ENCODE measurements at regions not wholly inside any gene's neighbourhood (a gene's known extent, or its start where the extent isn't known, plus 50 kb on each side); places are given as distances from the start of the nearest gene placed in this dataset.

DNA sequence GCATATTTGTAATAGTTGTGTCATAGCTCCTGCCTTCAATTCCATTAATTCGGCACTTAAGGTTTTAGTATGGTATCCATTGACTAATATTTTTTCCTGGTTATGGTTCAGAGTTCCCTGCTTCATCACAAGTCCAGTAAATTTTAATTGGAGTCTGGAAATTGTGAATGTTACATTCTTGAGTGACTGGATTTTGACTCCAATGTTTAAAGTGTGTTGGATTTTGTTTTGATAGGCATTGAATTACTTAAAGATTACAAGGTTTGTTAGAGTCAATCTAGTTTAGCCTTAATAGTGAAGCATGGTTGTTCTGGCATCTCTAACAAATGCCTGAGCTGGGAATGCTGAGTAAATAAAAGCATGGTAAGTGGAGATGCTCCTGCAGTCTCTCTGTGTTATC lies 326.6 kb upstream of the IGFBP3 start:
- 100% methylated on average over 1 of the region's 1 CpG; no CpG with 5 or more reads in 1 of the 2 experiments for WGBS, 2 experiments (ENCODE audit: extremely low coverage in 1 of 2, insufficient coverage in 1 of 2, insufficient read length in 1 of 2, insufficient replicate concordance in 2 of 2, low coverage in 1 of 2, low lambda C conversion rate in 2 of 2, missing lambda C conversion rate in 1 of 2)
- H3K27me3 ChIP-seq (replicated peaks in 1 of 4; ENCODE audit: control insufficient read depth in 3 of 4, extremely low read depth in 1 of 4, insufficient read depth in 3 of 4, low read length in 3 of 4) = no peaks in the 10 kb centered on the region
- no peak overlapping the region for H3K56ac ChIP-seq (replicated peaks; ENCODE audit: insufficient read length, low read depth, low read length)
- peaks cover 0 to 2% (median 0%) of the 10 kb centered on the region in 4 experiments; a peak in 2 of 7 replicates for H3K4me1 ChIP-seq (replicated peaks in 1 of 4; ENCODE audit: control insufficient read depth in 3 of 4, insufficient read depth in 4 of 4, low read length in 3 of 4)
- no peaks in the 10 kb centered on the region for H3K23me2 ChIP-seq (ENCODE audit: low read depth, low read length)
- ChIA-PET CTCF (ENCODE audit: partially characterized antibody) (interaction anchor here (1.0 kb wide), 1 partner anchor 132 kb away, joined by 4 read pairs; no protein-coding TSS in a partner anchor), POLR2A (ENCODE audit: partially characterized antibody) (no interaction called here)
- H3K9ac ChIP-seq (replicated peaks in 1 of 4; ENCODE audit: extremely low read depth in 1 of 4, low read depth in 3 of 4, low read length in 3 of 4) = no peak overlapping the region
- H2BK15ac ChIP-seq (ENCODE audit: low read length) = no peak overlapping the region
- FAIRE-seq = no peak
- no peak overlapping the region for H2BK120ac ChIP-seq (replicated peaks; ENCODE audit: low read depth, low read length)
- H3K79me1 ChIP-seq (ENCODE audit: low read depth, low read length) = no peaks in the 10 kb centered on the region
- no peak overlapping the region for H4K8ac ChIP-seq (ENCODE audit: extremely low read depth, insufficient read depth, low read length)
- no peak overlapping the region for H3K4ac ChIP-seq (replicated peaks; ENCODE audit: insufficient read length, low read depth, low read length)
- no peak overlapping the region for H3K14ac ChIP-seq (ENCODE audit: insufficient read length)
- 0 out of 4 replicates have a peak, but pooled peaks cover 0 to 3% of the 10 kb centered on the region in 2 experiments for H3K9me3 ChIP-seq (ENCODE audit: insufficient read depth in 2 of 2, low read depth in 1 of 2, low read length in 1 of 2)
- no peak overlapping the region for H2AFZ ChIP-seq (ENCODE audit: low read length)
- H2BK5ac ChIP-seq (ENCODE audit: low read depth, low read length) = no peak overlapping the region
- H4K91ac ChIP-seq (replicated peaks; ENCODE audit: insufficient read length, low read length) = no peak overlapping the region
- no peak overlapping the region for H4K5ac ChIP-seq (ENCODE audit: insufficient read length, low read depth, low read length)
- H3K79me2 ChIP-seq (ENCODE audit: control insufficient read depth in 1 of 2, insufficient read depth in 2 of 2, low read length in 2 of 2) = no peaks in the 10 kb centered on the region
- H3K4me3 ChIP-seq (ENCODE audit: extremely low read depth in 1 of 4, insufficient read depth in 2 of 4, low read depth in 3 of 4, low read length in 4 of 4) = no peak overlapping the region
- no peak for DNase-seq (ENCODE audit: low read depth in 1 of 2, low spot score in 2 of 2)
- no peak overlapping the region for H3K27ac ChIP-seq (ENCODE audit: low read depth, low read length)
- H2AK5ac ChIP-seq (ENCODE audit: low read depth, low read length) = no peak overlapping the region
- no peak overlapping the region for H2BK12ac ChIP-seq (ENCODE audit: low read depth, low read length)
- H2BK20ac ChIP-seq (ENCODE audit: low read length) = no peak overlapping the region
- no peaks in the 10 kb centered on the region for H4K20me1 ChIP-seq (replicated peaks in 1 of 2; ENCODE audit: control insufficient read depth in 1 of 2, insufficient read depth in 2 of 2, low read length in 2 of 2)
- H3K18ac ChIP-seq (ENCODE audit: extremely low read depth, low read length) = no peak overlapping the region
- no peak overlapping the region for H3K23ac ChIP-seq (ENCODE audit: insufficient read length)
- H3K36me3 ChIP-seq (ENCODE audit: control insufficient read depth in 2 of 4, insufficient read depth in 4 of 4, low read length in 3 of 4) = no peaks in the 10 kb centered on the region
- no peak overlapping the region for H3K4me2 ChIP-seq (ENCODE audit: insufficient read depth in 1 of 2, low read depth in 2 of 2, low read length in 2 of 2)
- TF ChIP-seq, protein P1, sequence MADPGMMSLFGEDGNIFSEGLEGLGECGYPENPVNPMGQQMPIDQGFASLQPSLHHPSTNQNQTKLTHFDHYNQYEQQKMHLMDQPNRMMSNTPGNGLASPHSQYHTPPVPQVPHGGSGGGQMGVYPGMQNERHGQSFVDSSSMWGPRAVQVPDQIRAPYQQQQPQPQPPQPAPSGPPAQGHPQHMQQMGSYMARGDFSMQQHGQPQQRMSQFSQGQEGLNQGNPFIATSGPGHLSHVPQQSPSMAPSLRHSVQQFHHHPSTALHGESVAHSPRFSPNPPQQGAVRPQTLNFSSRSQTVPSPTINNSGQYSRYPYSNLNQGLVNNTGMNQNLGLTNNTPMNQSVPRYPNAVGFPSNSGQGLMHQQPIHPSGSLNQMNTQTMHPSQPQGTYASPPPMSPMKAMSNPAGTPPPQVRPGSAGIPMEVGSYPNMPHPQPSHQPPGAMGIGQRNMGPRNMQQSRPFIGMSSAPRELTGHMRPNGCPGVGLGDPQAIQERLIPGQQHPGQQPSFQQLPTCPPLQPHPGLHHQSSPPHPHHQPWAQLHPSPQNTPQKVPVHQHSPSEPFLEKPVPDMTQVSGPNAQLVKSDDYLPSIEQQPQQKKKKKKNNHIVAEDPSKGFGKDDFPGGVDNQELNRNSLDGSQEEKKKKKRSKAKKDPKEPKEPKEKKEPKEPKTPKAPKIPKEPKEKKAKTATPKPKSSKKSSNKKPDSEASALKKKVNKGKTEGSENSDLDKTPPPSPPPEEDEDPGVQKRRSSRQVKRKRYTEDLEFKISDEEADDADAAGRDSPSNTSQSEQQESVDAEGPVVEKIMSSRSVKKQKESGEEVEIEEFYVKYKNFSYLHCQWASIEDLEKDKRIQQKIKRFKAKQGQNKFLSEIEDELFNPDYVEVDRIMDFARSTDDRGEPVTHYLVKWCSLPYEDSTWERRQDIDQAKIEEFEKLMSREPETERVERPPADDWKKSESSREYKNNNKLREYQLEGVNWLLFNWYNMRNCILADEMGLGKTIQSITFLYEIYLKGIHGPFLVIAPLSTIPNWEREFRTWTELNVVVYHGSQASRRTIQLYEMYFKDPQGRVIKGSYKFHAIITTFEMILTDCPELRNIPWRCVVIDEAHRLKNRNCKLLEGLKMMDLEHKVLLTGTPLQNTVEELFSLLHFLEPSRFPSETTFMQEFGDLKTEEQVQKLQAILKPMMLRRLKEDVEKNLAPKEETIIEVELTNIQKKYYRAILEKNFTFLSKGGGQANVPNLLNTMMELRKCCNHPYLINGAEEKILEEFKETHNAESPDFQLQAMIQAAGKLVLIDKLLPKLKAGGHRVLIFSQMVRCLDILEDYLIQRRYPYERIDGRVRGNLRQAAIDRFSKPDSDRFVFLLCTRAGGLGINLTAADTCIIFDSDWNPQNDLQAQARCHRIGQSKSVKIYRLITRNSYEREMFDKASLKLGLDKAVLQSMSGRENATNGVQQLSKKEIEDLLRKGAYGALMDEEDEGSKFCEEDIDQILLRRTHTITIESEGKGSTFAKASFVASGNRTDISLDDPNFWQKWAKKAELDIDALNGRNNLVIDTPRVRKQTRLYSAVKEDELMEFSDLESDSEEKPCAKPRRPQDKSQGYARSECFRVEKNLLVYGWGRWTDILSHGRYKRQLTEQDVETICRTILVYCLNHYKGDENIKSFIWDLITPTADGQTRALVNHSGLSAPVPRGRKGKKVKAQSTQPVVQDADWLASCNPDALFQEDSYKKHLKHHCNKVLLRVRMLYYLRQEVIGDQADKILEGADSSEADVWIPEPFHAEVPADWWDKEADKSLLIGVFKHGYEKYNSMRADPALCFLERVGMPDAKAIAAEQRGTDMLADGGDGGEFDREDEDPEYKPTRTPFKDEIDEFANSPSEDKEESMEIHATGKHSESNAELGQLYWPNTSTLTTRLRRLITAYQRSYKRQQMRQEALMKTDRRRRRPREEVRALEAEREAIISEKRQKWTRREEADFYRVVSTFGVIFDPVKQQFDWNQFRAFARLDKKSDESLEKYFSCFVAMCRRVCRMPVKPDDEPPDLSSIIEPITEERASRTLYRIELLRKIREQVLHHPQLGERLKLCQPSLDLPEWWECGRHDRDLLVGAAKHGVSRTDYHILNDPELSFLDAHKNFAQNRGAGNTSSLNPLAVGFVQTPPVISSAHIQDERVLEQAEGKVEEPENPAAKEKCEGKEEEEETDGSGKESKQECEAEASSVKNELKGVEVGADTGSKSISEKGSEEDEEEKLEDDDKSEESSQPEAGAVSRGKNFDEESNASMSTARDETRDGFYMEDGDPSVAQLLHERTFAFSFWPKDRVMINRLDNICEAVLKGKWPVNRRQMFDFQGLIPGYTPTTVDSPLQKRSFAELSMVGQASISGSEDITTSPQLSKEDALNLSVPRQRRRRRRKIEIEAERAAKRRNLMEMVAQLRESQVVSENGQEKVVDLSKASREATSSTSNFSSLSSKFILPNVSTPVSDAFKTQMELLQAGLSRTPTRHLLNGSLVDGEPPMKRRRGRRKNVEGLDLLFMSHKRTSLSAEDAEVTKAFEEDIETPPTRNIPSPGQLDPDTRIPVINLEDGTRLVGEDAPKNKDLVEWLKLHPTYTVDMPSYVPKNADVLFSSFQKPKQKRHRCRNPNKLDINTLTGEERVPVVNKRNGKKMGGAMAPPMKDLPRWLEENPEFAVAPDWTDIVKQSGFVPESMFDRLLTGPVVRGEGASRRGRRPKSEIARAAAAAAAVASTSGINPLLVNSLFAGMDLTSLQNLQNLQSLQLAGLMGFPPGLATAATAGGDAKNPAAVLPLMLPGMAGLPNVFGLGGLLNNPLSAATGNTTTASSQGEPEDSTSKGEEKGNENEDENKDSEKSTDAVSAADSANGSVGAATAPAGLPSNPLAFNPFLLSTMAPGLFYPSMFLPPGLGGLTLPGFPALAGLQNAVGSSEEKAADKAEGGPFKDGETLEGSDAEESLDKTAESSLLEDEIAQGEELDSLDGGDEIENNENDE (IDR thresholded peaks at IDR 0.05; ENCODE audit: insufficient replicate concordance, low read length) = no peak

Data from H1 (cell line).